ENCODE measurements at regions not wholly inside any gene's neighbourhood (a gene's known extent, or its start where the extent isn't known, plus 50 kb on each side); places are given as distances from the start of the nearest gene placed in this dataset.

DNA sequence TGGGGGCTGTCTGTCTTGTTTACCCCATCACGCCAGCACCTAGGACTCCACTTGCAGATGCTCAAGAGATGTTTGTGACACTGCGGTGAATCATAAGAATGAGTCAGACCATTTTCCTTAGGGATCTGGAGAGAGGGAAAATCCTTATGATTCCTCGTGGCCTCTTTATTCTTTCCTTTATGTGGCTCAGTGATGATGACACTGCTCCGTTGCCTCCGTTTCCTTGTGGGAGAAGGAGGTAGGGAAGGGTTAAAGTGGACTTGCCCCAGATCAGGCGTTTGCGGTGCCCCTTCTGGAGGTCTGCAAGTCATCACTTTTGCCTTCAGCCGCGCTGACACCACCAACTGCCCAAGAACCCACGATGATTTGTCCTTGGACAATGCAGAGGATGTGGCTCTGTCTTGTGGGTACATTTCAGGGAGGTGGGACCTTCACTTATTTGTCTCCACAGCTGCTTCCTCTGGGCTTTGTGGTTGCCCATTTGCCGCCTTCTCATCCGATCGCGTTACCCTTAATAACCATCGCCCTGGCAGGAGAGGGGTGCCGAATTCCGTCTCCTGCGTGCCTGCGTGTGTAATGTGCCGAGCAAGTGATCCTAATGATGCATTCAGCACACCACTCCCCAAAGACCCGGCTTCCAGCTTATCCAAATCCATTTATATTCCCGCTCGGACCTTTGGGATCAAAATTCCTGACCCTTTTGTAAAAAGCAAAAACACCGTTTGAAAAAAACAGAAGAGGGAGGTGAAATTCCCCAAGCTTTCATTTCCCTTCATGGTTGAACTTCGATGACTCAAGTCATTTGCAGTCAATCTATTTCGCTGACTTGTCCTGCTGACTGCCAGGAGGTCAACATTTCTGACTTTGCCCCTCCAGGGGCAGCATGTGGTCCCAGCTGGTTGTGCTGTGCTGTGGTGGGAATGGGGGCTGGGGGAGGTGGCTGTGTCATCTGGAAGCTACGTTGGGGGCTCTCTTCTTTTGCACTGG is 87.2 kb upstream of the IRX3 start:
- no peak for DNase-seq (ENCODE audit: low spot score)
- intact Hi-C loops (cut with DNase I): no loop called here

DNA sequence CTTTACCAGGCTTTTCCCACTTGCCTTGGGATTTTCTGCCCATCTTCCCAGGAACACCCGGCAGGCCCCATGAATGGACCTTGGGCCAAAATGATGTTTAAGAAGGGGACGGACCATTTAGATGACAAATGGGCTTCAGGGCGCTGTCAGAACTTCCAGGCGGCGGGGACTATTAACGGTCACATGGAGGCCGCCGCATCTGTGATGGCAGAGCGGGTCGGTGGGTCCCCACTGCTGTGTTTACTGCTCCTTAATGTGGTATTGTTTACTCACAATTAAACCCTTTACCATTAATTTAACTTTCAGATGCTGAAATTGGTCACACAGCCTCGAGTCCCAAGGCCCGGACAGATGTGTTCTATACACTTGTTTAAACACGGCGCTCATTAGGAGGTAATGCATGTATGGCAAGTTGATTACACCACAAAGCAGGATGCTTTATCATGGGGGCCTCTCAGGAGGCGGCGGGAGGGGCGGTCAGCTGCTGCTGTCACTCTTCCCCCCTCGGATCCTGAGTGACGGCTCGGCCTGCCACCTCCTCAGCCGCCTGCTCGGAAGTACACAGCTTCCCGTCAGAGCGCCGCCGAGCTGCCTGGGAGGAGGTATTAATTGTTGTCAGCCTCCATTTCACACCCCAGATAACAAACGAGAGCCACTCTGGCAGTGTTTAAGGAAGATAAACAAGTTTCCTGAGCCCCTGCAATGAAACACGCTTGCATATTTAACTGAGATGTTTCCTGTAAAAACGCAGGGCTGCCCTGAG is 83.9 kb upstream of the IRX3 start:
- no peak for DNase-seq (ENCODE audit: low spot score)
- intact Hi-C loops (cut with DNase I): no loop called here

DNA sequence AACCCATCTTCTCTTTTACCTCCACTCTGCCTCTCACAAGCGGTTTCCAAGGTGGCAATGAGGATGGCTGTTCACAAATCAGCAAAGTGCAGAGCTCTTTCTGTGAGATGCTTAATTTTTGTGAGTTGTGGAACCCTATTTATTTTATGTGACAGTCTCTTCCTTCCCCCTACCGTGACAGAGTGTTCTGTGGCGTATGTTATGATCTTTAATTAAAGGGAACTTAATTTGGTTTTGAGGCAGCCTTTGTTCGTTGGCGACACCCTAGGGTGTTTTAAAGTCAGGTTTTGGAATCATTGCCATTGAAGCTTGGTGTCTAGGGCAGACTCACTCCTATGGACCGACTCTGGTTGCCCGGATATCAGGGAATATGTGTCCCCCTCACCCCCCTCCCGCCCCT is 83.3 kb upstream of the IRX3 start:
- intact Hi-C loops (cut with DNase I): no loop called here
- DNase-seq (ENCODE audit: low spot score): no peak

DNA sequence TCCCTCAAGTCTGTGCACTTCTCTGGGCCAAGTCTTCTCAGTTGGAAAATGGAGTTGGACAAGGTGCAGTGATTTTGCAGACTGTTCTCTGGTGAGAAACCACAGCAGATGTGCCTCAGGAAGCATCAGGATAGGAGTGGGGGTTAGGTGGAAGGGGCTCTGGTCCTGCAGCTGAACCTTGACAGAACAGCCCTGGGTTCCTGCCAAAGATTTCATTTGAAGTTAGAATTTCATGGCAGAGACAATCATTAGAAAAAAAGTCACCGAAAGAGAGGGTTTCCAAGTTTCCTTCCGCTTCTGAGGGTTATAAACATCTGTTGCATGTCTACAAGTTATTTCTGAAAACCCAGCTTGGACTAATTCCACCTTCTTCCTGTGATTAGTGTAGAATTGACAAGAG is 80.4 kb upstream of the IRX3 start:
- intact Hi-C loops (cut with DNase I): no loop called here
- DNase-seq (ENCODE audit: low spot score): no peak

DNA sequence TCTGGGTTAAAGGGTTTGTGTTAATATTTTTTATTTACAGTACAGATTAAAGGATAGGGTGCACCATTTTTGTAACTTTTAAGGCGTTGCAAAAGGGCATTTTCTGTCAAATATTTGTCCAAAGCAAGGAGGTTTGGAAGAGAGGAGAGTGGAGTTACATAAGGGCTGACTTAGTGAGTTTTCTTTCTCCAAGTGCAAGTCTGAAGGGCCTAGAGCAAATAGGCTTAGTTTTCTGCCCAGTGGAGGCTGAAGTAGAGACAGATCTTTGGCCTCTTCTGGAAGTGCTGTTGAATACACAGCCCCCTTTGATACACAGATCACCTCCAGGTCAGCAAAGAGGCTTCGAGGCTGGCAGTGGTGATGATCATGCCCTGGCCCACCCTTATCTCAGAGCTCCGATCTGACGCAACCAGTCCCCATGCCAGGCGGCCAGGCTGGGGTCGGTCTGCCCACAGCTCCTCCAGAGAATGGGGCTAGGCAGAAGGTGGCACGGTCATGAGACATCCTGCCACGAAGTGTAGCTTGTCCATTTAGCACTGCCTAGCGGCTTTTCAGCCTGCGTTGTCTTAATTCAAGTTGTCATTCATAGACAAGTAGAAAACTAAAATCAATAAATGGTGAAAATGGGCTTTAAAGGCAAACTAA is 79.5 kb upstream of the IRX3 start:
- intact Hi-C loops (cut with DNase I): no loop called here
- no peak for DNase-seq (ENCODE audit: low spot score)

DNA sequence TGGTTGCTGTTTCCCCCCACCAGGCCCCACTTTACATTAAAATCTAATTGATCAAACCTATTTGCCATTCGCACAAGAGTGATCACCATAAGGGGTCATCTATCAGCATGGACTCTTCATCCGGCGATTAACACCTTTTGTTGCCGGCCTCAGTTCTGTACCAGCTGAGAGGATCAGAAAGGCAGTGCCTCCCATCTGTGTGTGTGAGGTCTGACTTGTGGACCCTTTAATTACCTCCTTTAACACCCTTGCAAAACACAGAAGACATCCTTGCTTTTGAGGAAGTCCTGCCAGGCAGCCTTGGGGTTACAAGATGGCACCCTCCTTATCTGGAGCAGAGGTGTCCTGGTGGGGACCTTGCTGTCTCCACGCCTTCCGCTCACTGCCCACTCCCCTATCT is 77.2 kb upstream of the IRX3 start:
- no peak for DNase-seq (ENCODE audit: low spot score)
- intact Hi-C loops (cut with DNase I): no loop called here

DNA sequence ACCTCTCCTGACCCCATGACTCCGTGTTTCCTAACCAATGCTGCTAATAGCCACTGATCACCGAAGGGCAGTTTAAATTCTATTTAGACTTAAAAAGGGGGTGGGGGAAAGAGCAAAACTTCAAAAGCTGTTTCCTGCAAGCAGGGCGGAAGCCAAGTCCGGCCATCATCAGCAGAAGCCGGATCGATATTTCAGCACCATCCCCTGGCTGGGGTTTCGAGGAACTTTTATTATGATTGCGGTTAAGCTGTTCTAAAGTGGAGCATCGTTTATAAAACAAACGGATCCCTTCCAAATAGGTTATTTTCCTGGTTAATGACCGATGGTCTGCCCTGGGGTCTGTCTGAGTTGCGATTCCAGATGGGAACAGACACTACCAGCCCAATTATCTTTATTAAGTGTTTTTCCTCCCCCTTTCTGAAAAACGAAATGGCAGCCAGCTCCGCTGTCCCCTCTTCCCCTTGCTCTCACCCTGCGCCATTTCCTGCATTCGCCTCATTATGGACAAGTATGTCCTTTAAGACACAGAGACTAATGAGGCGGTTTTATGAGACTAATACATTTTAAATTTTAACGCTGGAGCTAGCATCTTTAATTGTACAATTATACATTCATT is 76.1 kb upstream of the IRX3 start:
- DNase-seq (ENCODE audit: low spot score): no peak

DNA sequence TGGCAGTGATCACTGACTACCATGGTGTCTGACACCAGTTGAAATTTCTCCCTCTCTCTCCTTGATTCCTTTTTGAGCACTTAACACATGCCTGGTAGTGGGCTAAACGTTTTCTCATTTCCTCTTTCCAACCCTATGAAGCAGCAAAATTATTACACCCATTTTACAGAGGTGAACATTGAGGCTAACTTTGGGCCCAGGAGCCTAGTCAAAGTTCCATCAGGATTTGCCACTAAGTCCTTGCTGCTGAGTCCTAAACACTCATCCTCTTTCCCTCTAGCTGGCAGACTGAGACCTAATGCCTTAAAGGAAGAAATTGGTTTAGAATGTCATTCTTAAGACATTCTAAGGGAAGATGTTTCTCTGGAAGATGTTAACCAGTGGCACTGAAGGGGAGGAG is 74.7 kb upstream of the IRX3 start:
- intact Hi-C loops (cut with DNase I): no loop called here

More for the DNA sequence above, 76.1 kb upstream of the IRX3 start:
- intact Hi-C loops (cut with DNase I): no loop called here

DNA sequence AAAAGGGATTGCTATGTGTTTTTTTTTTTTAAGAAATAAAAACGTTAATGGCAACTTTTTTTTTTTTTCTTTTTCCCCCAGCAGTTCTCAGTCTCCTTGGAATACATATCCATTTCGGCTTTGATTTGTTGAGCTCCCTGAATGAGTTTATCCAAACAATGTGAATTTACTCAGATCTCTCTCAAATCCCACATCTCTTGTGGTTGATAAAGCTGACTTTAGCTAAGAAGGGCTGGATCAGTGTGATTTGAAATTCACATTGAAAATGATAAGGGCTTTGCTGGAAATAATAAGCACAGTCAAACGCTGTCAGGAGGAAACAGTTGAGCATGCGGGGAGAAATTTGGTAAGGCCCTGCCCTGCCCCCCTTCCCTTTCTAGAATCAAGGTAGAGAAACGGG is 74.1 kb upstream of the IRX3 start:
- intact Hi-C loops (cut with DNase I): no loop called here
- DNase-seq (ENCODE audit: low spot score): no peak

More for the DNA sequence above, 74.7 kb upstream of the IRX3 start:
- DNase-seq (ENCODE audit: low spot score): no peak

DNA sequence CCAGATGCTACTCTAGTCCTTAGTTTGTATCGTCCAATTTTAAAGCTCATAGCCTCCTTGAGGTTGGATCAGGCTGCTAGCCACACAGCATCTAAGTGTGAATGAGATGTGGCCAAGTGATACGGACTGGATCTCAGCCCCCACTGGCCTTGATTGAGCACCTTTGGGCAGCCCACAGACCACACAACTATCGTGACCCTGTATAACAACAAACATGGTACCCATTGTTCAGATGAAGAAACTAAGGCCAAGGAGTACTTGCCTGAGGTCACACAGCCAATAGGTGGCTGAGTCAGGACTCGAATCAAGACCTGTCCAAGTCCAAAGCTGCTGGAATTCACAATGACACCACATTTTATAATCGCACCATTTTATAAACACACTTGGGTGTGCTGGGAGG is 73.0 kb upstream of the IRX3 start:
- intact Hi-C loops (cut with DNase I): no loop called here
- DNase-seq (ENCODE audit: low spot score): no peak

DNA sequence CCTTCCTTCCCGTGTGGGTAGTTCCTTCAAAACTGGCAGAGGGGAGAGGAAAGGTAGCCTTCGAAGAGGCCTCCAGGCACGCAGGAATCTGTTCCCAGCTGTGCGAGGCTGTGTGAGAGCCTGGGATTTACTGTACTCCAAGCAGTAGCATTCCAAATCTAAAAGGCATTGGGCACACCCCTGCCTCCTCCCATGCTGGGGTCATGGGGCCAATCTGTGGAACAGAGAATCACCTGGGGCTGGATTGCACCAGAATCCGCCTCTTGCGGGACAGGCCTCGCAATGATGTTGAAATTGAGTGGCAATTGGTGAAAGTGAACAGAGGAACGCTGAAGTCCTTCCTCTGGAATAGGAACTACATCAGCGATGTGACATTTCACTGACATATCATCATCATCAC is 72.5 kb upstream of the IRX3 start:
- intact Hi-C loops (cut with DNase I): no loop called here
- DNase-seq (ENCODE audit: low spot score): no peak

DNA sequence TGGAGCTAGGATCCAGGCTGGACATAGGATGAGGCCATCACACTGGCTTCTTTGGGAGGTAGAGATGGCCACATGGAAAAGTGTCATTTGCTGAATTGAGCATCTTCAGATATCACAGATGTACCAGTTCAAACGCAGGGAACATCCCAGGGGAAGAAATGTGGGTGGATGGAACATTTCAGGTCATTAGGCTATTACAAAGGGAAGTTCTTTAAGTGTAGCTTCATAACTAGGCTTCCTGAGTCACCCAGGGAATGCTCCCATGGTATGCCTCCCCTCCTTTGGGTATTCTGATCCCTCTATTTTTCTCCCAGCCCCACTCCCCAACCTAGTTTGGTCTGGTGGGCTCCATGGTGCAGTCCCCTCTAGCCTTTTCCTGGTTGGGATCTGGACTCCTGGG is 69.8 kb upstream of the IRX3 start:
- DNase-seq (ENCODE audit: low spot score): no peak

DNA sequence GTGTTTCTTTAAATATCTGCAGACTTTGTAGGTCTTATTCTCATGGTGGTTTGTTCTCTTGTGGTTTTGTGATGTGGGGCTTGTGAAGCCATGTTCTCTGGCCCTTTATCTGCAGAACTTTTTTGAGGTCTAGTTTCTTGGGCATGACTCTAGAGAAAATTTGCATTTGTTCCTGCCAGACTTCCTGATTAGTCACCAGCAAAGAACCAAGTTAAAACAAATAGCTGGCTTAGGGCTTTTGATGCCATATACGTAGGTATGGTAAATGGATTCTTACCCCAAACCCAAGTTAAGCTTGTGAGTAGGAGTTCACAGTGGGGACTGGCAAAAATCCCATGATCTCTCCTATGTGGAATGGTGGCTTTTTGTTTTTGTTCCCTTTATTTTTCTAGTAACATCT is 68.7 kb upstream of the IRX3 start:
- no peak for DNase-seq (ENCODE audit: low spot score)
- intact Hi-C loops (cut with DNase I): no loop called here

More for the DNA sequence above, 69.8 kb upstream of the IRX3 start:
- intact Hi-C loops (cut with DNase I): no loop called here

DNA sequence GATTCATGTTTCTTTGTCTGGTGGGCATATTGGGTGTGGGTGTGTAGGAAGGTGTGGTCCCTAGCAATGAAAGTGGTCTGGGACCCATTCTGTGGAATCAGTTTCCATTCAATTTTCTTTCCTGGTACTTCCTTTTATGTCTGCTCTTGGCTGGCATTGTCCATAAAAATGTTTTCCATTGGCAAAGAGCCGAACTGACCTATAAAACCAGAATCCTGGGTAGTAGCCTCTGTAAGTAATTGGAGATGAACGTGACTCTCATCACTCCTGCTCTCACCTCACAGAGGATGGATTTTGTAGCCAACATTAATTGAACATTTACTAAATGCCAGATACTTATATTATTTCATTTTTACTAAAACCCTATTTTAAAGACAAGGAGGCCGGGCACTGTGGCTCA is 66.5 kb upstream of the IRX3 start:
- DNase-seq (ENCODE audit: low spot score): no peak
- intact Hi-C loops (cut with DNase I): no loop called here

DNA sequence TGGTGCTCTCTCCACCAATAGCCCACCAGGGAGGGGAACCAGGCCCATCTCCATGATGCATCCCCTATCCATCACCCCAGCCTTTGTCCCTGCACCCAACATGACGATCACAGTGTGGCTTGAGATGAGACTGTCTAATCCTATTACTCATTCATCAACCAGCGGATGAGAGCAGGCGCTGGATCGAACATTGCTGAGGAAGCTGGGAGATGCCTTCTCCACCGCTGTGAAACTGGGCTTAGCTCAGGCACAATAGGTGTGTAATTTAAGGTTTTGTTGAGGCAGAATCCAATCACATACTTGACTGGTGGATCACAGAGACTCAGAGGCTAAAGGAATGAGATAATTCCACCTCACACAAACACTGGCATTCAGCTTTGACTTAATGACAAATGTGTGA is 64.6 kb upstream of the IRX3 start:
- no peak for DNase-seq (ENCODE audit: low spot score)
- intact Hi-C loops (cut with DNase I): no loop called here

DNA sequence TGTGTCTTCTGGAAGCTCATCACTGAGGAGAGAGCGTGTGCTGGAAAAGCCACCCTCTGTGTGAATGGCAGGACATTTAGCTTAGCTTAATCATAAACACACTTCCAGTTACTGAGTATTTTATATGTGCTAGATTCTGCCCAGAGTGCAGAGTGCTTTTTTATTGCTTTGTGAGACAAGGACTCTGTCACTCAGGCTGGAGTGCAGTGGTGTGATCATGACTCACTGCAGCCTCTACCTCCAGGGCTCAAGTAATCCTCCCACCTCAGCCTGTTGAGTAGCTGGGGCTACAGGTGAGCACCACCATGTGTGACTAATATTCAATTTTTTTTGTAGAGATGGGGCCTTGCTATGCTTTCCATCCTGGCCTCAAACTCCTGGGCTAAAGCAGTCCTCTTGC is 61.4 kb upstream of the IRX3 start:
- intact Hi-C loops (cut with DNase I): no loop called here
- DNase-seq (ENCODE audit: low spot score): no peak

DNA sequence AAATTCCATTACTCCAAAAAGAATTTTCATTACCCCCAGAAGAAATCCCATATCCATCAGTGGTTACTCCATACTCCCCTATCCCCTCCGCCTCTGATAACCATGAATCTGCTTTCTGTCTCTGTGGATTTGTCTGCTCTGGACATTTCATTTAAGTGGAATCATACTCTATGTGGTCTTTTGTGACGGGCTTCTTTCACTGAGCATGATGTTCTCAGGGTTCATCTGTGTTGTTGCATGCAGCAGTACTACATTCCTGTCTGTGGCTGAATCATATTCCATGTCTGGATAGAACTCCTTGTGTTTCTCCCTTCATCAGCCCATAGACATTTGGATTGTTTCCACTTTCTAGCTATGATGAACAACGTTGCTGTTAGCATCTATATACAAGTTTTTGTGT is 59.5 kb upstream of the IRX3 start:
- intact Hi-C loops (cut with DNase I): no loop called here
- DNase-seq (ENCODE audit: low spot score): no peak

DNA sequence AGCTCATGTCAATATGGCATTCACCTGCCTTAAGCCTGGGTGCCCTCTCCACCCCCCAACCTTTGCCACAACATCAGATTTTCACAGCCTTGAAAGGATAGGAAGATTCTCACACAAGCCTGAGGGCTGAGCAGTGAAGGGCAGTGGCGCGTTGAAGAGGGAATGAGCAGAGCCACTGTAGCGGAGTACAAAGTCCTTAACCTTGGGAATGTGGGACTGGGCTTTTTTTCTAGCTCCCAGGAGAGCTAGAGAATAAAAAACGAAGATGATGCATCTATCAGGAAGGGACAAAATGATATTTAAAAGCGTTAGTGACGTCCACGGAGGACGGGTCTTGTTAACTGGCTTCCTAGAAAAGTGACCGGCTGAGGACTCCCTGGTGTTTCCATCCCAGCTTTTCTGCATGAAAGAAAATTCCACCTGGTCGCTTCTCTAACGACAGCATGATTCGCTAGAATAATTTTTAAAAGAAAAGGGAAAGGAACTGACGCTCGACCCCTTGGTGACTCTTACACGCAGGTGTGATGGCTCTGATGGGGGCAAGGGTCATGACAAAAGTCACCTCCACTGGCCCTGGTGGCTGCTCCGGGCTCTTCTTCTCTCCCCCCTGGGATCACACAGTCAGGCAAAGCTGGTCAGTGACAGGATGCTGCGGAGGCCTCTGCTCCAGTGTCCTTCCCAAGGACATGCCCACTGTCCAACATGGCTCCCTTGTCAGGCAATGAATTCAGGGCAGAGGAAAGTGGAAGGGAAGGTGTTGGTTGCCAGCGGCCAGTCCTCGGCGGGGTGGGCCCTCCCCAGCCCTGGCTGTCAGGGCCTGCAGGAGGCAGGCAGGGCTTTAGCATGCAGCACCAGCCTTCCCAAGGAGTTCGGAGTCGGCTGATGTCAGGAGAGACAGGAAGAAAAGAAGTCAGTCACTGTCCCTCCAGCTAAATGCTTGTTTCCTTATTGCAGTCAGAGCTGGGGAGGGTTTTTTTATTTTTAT is 58.4 kb upstream of the IRX3 start:
- DNase-seq (ENCODE audit: low spot score): no peak
- intact Hi-C loops (cut with DNase I): no loop called here

DNA sequence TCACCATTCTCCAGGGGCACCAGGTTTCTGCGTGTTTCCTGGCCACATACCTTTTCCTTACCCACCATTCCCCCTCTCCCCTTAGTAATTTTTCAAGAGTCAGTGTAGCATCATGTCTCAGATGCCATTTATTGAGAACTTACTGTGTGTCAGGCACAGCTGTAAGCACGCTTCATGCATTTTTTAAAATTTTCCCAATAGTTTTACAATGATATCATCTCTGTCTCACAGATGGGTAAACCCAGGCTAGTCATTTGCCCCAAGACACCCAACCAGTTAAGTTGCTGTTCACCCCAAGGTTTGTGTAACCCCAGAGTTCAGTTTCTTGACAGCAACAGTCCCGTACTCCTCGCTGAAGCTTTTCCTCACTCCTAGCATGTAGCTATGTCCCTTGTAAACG is 56.4 kb upstream of the IRX3 start:
- intact Hi-C loops (cut with DNase I): no loop called here

More for the DNA sequence above, 56.4 kb upstream of the IRX3 start:
- DNase-seq (ENCODE audit: low spot score): no peak

All from posterior vena cava (tissue), 2 donors.